Aorta (tissue), 5 donors: ENCODE measurements at regions not wholly inside any gene's neighbourhood (a gene's known extent, or its start where the extent isn't known, plus 50 kb on each side); places are given as distances from the start of the nearest gene placed in this dataset.

Experiments used
- ATAC-seq: fragments of 200-7000 bp; cut with Tn5 transposase; one replicate; pipeline ENCODE4 v1.9.1; 2022; ENCODE audit warnings: moderate library complexity; ENCODE audit not compliant: low FRiP score
- DNase-seq, 2 donors: peaks; one replicate each; pipeline ENCODE4 v3.0.0-alpha.2; 2020
- H3K27ac ChIP-seq, 2 donors: one replicate each; pipeline ENCODE4 v1.5.1; 2013; ENCODE audit warnings: low read length in 2 of 2, mild to moderate bottlenecking in 2 of 2, moderate library complexity in 2 of 2, control low read depth in 1 of 2, inconsistent platforms in 1 of 2, low read depth in 1 of 2
- H3K27me3 ChIP-seq, 2 donors: one replicate each; pipeline ENCODE4 v1.6.1; 2013; ENCODE audit warnings: control low read depth in 1 of 2, low read length in 1 of 2, mild to moderate bottlenecking in 1 of 2, moderate library complexity in 1 of 2; ENCODE audit not compliant: insufficient read depth in 2 of 2, control insufficient read depth in 1 of 2
- H3K36me3 ChIP-seq, 2 donors: one replicate each; pipeline ENCODE4 v1.6.1; 2013; ENCODE audit warnings: control low read depth in 1 of 2, low read length in 1 of 2, mild to moderate bottlenecking in 1 of 2; ENCODE audit not compliant: insufficient read depth in 2 of 2, control insufficient read depth in 1 of 2
- H3K4me1 ChIP-seq, 2 donors: one replicate each; pipeline ENCODE4 v1.6.1; 2013; ENCODE audit warnings: low read length in 2 of 2, control low read depth in 1 of 2, mild to moderate bottlenecking in 1 of 2, moderate library complexity in 1 of 2; ENCODE audit not compliant: insufficient read depth in 2 of 2, control insufficient read depth in 1 of 2
- H3K4me3 ChIP-seq, 2 donors: one replicate each; pipeline ENCODE4 v1.5.1; 2013; ENCODE audit warnings: low read length in 2 of 2, control low read depth in 1 of 2, mild to moderate bottlenecking in 1 of 2
- H3K9me3 ChIP-seq: one replicate; pipeline ENCODE4 v1.6.1; 2013; ENCODE audit warnings: mild to moderate bottlenecking, low read length; ENCODE audit not compliant: control insufficient read depth
- WGBS, 2 donors: extraction: QIAGEN DNeasy Blood & Tissue Kit; methylation state at CpG; one replicate each; pipeline ENCODE4 v1.1.7; 2013; 5-methylcytosine and 5-hydroxymethylcytosine counted together
- intact Hi-C, 2 donors: fragments of 100-400 bp; cut with DNase I; formaldehyde crosslinking; loops; one replicate each; pipeline versions ENCODE4 v1.14.2 to v1.15.0; 2022
- donor health status: healthy with polysubstance abuse.
- donor health status: Bipolar disorder and iron deficiency.
- donor health status: DM: no; HTN: no; CAD: no.
- donor health status: DM: no; HTN: no; CAD: no.
- donor health status: DM: yes; HTN: yes; CAD: no.

- H3K4me3 ChIP-seq: no peak overlapping the region
- intact Hi-C loops: no loop called here
- no peaks in the 10 kb centered on the region for H3K9me3 ChIP-seq
- ATAC-seq: no peak
- H3K4me1 ChIP-seq: no peaks in the 10 kb centered on the region
- no peak for DNase-seq
- no peaks in the 10 kb centered on the region for H3K36me3 ChIP-seq
- 64 to 66% methylated on average over 7 of the region's 7 CpGs for WGBS, 2 donors
- H3K27me3 ChIP-seq: no peaks in the 10 kb centered on the region
- H3K27ac ChIP-seq: no peak overlapping the region
These were observed 228.3 kb upstream of the TTC29 start for GRCh38 chr4:147173797-147174432.

GRCh38 chr4:147174591-147174990, 228.9 kb upstream of the TTC29 start:
- no peak overlapping the region for H3K27ac ChIP-seq
- intact Hi-C loops: no loop called here
- no peak overlapping the region for H3K4me3 ChIP-seq
- WGBS, 2 donors: 87 to 90% methylated on average over 1 of the region's 1 CpG
- DNase-seq: no peak
- no peaks in the 10 kb centered on the region for H3K4me1 ChIP-seq
- no peaks in the 10 kb centered on the region for H3K27me3 ChIP-seq
- no peaks in the 10 kb centered on the region for H3K9me3 ChIP-seq
- no peaks in the 10 kb centered on the region for H3K36me3 ChIP-seq
- no peak for ATAC-seq

- ATAC-seq (no peak), DNase-seq (no peak)
- H3K9me3 ChIP-seq: no peaks in the 10 kb centered on the region
- WGBS, 2 donors: 92 to 100% methylated on average over 1 of the region's 1 CpG
- H3K27me3 ChIP-seq: no peaks in the 10 kb centered on the region
- H3K4me1 ChIP-seq: no peaks in the 10 kb centered on the region
- no peak overlapping the region for H3K27ac ChIP-seq
- intact Hi-C loops: no loop called here
- no peak overlapping the region for H3K4me3 ChIP-seq
- no peaks in the 10 kb centered on the region for H3K36me3 ChIP-seq
These were observed 229.9 kb upstream of the TTC29 start for GRCh38 chr4:147175460-147176025.

GRCh38 chr4:147182041-147182440, 236.4 kb upstream of the TTC29 start:
- ATAC-seq (no peak), DNase-seq (no peak)
- H3K36me3 ChIP-seq: no peaks in the 10 kb centered on the region
- peaks cover 4% of the 10 kb centered on the region for H3K9me3 ChIP-seq
- H3K27ac ChIP-seq: no peak overlapping the region
- H3K4me3 ChIP-seq: no peak overlapping the region
- no peaks in the 10 kb centered on the region for H3K4me1 ChIP-seq
- no peaks in the 10 kb centered on the region for H3K27me3 ChIP-seq
- intact Hi-C loops: no loop called here
- 90 to 92% methylated on average over 2 of the region's 2 CpGs for WGBS, 2 donors

- Histone ChIP-seq H3K9me3 (no peaks in the 10 kb centered on the region), H3K4me1 (no peaks in the 10 kb centered on the region), H3K4me3 (no peak overlapping the region), H3K27me3 (no peaks in the 10 kb centered on the region), H3K27ac (no peak overlapping the region), H3K36me3 (no peaks in the 10 kb centered on the region)
- no peak for ATAC-seq
- DNase-seq: no peak
- intact Hi-C loops: no loop called here
These were observed 247.0 kb upstream of the TTC29 start for GRCh38 chr4:147192679-147193078.

- Histone ChIP-seq H3K36me3 (no peaks in the 10 kb centered on the region), H3K4me3 (no peak overlapping the region), H3K4me1 (no peaks in the 10 kb centered on the region), H3K27ac (no peak overlapping the region), H3K9me3 (no peaks in the 10 kb centered on the region), H3K27me3 (no peaks in the 10 kb centered on the region)
- no peak for ATAC-seq
- intact Hi-C loops: no loop called here
- 35 to 39% methylated on average over 3 of the region's 3 CpGs for WGBS, 2 donors
- no peak for DNase-seq
These were observed 248.4 kb upstream of the TTC29 start for GRCh38 chr4:147194114-147194513.

GRCh38 chr4:147194604-147195003, 248.9 kb upstream of the TTC29 start:
- DNase-seq (no peak), ATAC-seq (no peak)
- H3K4me3 ChIP-seq: no peak overlapping the region
- no peaks in the 10 kb centered on the region for H3K4me1 ChIP-seq
- intact Hi-C loops: no loop called here
- no peaks in the 10 kb centered on the region for H3K36me3 ChIP-seq
- no peaks in the 10 kb centered on the region for H3K27me3 ChIP-seq
- no peak overlapping the region for H3K27ac ChIP-seq
- 7 to 11% methylated on average over 3 of the region's 3 CpGs for WGBS, 2 donors
- no peaks in the 10 kb centered on the region for H3K9me3 ChIP-seq

GRCh38 chr4:147195386-147195785, 249.7 kb upstream of the TTC29 start:
- no peak overlapping the region for H3K4me3 ChIP-seq
- no peaks in the 10 kb centered on the region for H3K36me3 ChIP-seq
- no peaks in the 10 kb centered on the region for H3K27me3 ChIP-seq
- WGBS, 2 donors: 94% methylated on average over 2 of the region's 2 CpGs
- no peaks in the 10 kb centered on the region for H3K4me1 ChIP-seq
- no peak for DNase-seq
- no peaks in the 10 kb centered on the region for H3K9me3 ChIP-seq
- H3K27ac ChIP-seq: no peak overlapping the region
- no peak for ATAC-seq
- intact Hi-C loops: no loop called here

- WGBS, 2 donors: 34 to 36% methylated on average over 4 of the region's 4 CpGs
- no peaks in the 10 kb centered on the region for H3K36me3 ChIP-seq
- H3K4me3 ChIP-seq: no peak overlapping the region
- DNase-seq (no peak), ATAC-seq (no peak)
- intact Hi-C loops: no loop called here
- H3K4me1 ChIP-seq: no peaks in the 10 kb centered on the region
- no peaks in the 10 kb centered on the region for H3K27me3 ChIP-seq
- H3K27ac ChIP-seq: no peak overlapping the region
- no peaks in the 10 kb centered on the region for H3K9me3 ChIP-seq
These were observed 252.9 kb upstream of the TTC29 start for GRCh38 chr4:147198411-147199051.
